Stomach (tissue), 4 donors: ENCODE measurements at regions not wholly inside any gene's neighbourhood (a gene's known extent, or its start where the extent isn't known, plus 50 kb on each side); places are given as distances from the start of the nearest gene placed in this dataset.
"Not testable (repeated sequence)": the region's sequence is repeated elsewhere in the genome, so short reads cannot be mapped to it uniquely, and the experiment has no call there.

ENCODE experiments used
- CTCF ChIP-seq, 7 experiments: fragments of 450-650 bp in 4 of 7; fragments of 200-600 bp in 3 of 7; sonication (generic) in 3 of 7; IDR thresholded peaks; one replicate each; pipeline ENCODE4 v1.5.1; 2016 to 2019; ENCODE audit warnings: antibody characterized with exemption in 7 of 7, control low read depth in 2 of 7, mild to moderate bottlenecking in 1 of 7
- POLR2A ChIP-seq, 4 donors: fragments of 450-650 bp; IDR thresholded peaks; one replicate each; pipeline ENCODE4 v1.6.1; 2016; ENCODE audit warnings: antibody characterized with exemption in 4 of 4, control low read depth in 2 of 4, mild to moderate bottlenecking in 1 of 4, moderate library complexity in 1 of 4
- POLR2AphosphoS5 ChIP-seq, 3 donors: sonication (generic); formaldehyde crosslinking; IDR thresholded peaks; one replicate each; pipeline ENCODE4 v1.6.1; 2016; ENCODE audit warnings: antibody characterized with exemption in 3 of 3

- TF ChIP-seq CTCF, POLR2AphosphoS5, POLR2A (IDR thresholded peaks at IDR 0.05): not testable (repeated sequence)
Measured at GRCh38 chr21:13052816-13053215, 556.8 kb upstream of the POTED start.
